NT2/D1 (cell line): ENCODE measurements at regions not wholly inside any gene's neighbourhood (a gene's known extent, or its start where the extent isn't known, plus 50 kb on each side); places are given as distances from the start of the nearest gene placed in this dataset.

Source experiments
- YY1 ChIP-seq: IDR thresholded peaks from 2 replicates; pipeline ENCODE4 v1.6.1; 2011; ENCODE audit not compliant: insufficient read length, insufficient read depth
- ZNF274 ChIP-seq: IDR thresholded peaks from 2 replicates; pipeline ENCODE4 v1.6.1; 2011; ENCODE audit warnings: mild to moderate bottlenecking, low read depth, low read length

- no peak for TF ChIP-seq ZNF274
- TF ChIP-seq YY1: no peak
These were observed 240.4 kb upstream of the IRX2 start for GRCh38 chr5:2991884-2992283.
